Parathyroid adenoma (tissue), 2 donors: ENCODE measurements at regions not wholly inside any gene's neighbourhood (a gene's known extent, or its start where the extent isn't known, plus 50 kb on each side); places are given as distances from the start of the nearest gene placed in this dataset.
"Not testable (repeated sequence)": the region's sequence is repeated elsewhere in the genome, so short reads cannot be mapped to it uniquely, and the experiment has no call there.

Experiments used
- H2AFZ ChIP-seq: fragments of 300-600 bp; sonication (generic); one replicate; pipeline ENCODE4 v1.7.0; 2017; ENCODE audit warnings: antibody characterized with exemption, mild to moderate bottlenecking
- H3K27ac ChIP-seq: fragments of 300-600 bp; sonication (generic); one replicate; pipeline ENCODE4 v1.7.0; 2017
- H3K27me3 ChIP-seq: fragments of 300-600 bp; sonication (generic); one replicate; pipeline ENCODE4 v1.7.0; 2017; ENCODE audit warnings: low read length; ENCODE audit not compliant: control insufficient read depth, insufficient read depth
- H3K36me3 ChIP-seq: fragments of 300-600 bp; sonication (generic); one replicate; pipeline ENCODE4 v1.7.0; 2017; ENCODE audit warnings: low read length; ENCODE audit not compliant: control insufficient read depth, insufficient read depth
- H3K4me1 ChIP-seq: fragments of 300-600 bp; sonication (generic); one replicate; pipeline ENCODE4 v1.7.0; 2017; ENCODE audit warnings: control low read depth
- H3K4me2 ChIP-seq: fragments of 300-600 bp; sonication (generic); one replicate; pipeline ENCODE4 v1.7.0; 2017; ENCODE audit warnings: low read length
- H3K4me3 ChIP-seq: fragments of 300-600 bp; sonication (generic); one replicate; pipeline ENCODE4 v1.7.0; 2017; ENCODE audit warnings: low read depth, low read length
- H3K79me2 ChIP-seq: fragments of 300-600 bp; sonication (generic); one replicate; pipeline ENCODE4 v1.7.0; 2017; ENCODE audit warnings: control low read depth
- H3K9ac ChIP-seq: fragments of 300-600 bp; sonication (generic); one replicate; pipeline ENCODE4 v1.7.0; 2017; ENCODE audit warnings: mild to moderate bottlenecking
- H3K9me3 ChIP-seq: fragments of 300-600 bp; sonication (generic); one replicate; pipeline ENCODE4 v1.7.0; 2017; ENCODE audit warnings: low read length; ENCODE audit not compliant: control insufficient read depth
- CTCF ChIP-seq: fragments of 300-600 bp; sonication (generic); IDR thresholded peaks from one replicate; pipeline ENCODE4 v1.7.0; 2017; ENCODE audit warnings: antibody characterized with exemption, mild to moderate bottlenecking
- donor health status: primary hyperparathyroidism.

- Histone ChIP-seq H3K79me2 (no peaks in the 10 kb centered on the region), H3K9me3 (no peaks in the 10 kb centered on the region), H3K9ac (no peak overlapping the region), H3K27ac (no peak overlapping the region), H3K36me3 (no peaks in the 10 kb centered on the region), H2AFZ (no peak overlapping the region), H3K4me2 (no peak overlapping the region), H3K4me1 (no peaks in the 10 kb centered on the region), H3K4me3 (no peak overlapping the region), H3K27me3 (no peaks in the 10 kb centered on the region)
- no peak for TF ChIP-seq CTCF
Observed at GRCh38 chr3:44146073-44146472, 95.6 kb upstream of the TOPAZ1 start.

GRCh38 chr3:44159696-44160300 is 81.9 kb upstream of the TOPAZ1 start:
- no peak overlapping the region for H3K4me3 ChIP-seq
- no peak overlapping the region for H2AFZ ChIP-seq
- no peaks in the 10 kb centered on the region for H3K9me3 ChIP-seq
- no peaks in the 10 kb centered on the region for H3K36me3 ChIP-seq
- no peak for TF ChIP-seq CTCF
- no peaks in the 10 kb centered on the region for H3K27me3 ChIP-seq
- no peaks in the 10 kb centered on the region for H3K79me2 ChIP-seq
- no peak overlapping the region for H3K27ac ChIP-seq
- H3K4me1 ChIP-seq = no peaks in the 10 kb centered on the region
- H3K4me2 ChIP-seq = no peak overlapping the region
- no peak overlapping the region for H3K9ac ChIP-seq

- Histone ChIP-seq H3K9ac (no peak overlapping the region), H3K27me3 (no peaks in the 10 kb centered on the region), H3K79me2 (no peaks in the 10 kb centered on the region), H3K36me3 (no peaks in the 10 kb centered on the region), H3K4me3 (no peak overlapping the region), H3K4me1 (no peaks in the 10 kb centered on the region), H3K4me2 (no peak overlapping the region), H2AFZ (no peak overlapping the region), H3K27ac (no peak overlapping the region), H3K9me3 (no peaks in the 10 kb centered on the region)
- TF ChIP-seq CTCF = no peak
Observed at GRCh38 chr3:44160818-44161217, 80.9 kb upstream of the TOPAZ1 start.

GRCh38 chr3:44171891-44172290 is 69.8 kb upstream of the TOPAZ1 start:
- H3K79me2 ChIP-seq = no peaks in the 10 kb centered on the region
- no peaks in the 10 kb centered on the region for H3K9me3 ChIP-seq
- H3K4me2 ChIP-seq = no peak overlapping the region
- H3K27me3 ChIP-seq = no peaks in the 10 kb centered on the region
- no peak overlapping the region for H3K9ac ChIP-seq
- no peak for TF ChIP-seq CTCF
- H3K27ac ChIP-seq = no peak overlapping the region
- H3K36me3 ChIP-seq = no peaks in the 10 kb centered on the region
- H3K4me3 ChIP-seq = no peak overlapping the region
- no peak overlapping the region for H2AFZ ChIP-seq
- no peaks in the 10 kb centered on the region for H3K4me1 ChIP-seq

GRCh38 chr3:44172701-44173100 is 69.0 kb upstream of the TOPAZ1 start:
- not testable (repeated sequence) for H3K4me3 ChIP-seq, H3K4me2 ChIP-seq, H3K36me3 ChIP-seq, H3K27me3 ChIP-seq, H3K9me3 ChIP-seq, H3K27ac ChIP-seq, H2AFZ ChIP-seq, H3K4me1 ChIP-seq, H3K9ac ChIP-seq, H3K79me2 ChIP-seq
